HG03520 (cell line): ENCODE measurements at regions not wholly inside any gene's neighbourhood (a gene's known extent, or its start where the extent isn't known, plus 50 kb on each side); places are given as distances from the start of the nearest gene placed in this dataset.

ENCODE experiments used
- ATAC-seq: cut with Tn5 transposase; IDR thresholded peaks from one replicate; pipeline ENCODE4 v1.9.1; 2021; ENCODE audit warnings: mild to moderate bottlenecking, moderate library complexity; ENCODE audit not compliant: unreplicated experiment

DNA sequence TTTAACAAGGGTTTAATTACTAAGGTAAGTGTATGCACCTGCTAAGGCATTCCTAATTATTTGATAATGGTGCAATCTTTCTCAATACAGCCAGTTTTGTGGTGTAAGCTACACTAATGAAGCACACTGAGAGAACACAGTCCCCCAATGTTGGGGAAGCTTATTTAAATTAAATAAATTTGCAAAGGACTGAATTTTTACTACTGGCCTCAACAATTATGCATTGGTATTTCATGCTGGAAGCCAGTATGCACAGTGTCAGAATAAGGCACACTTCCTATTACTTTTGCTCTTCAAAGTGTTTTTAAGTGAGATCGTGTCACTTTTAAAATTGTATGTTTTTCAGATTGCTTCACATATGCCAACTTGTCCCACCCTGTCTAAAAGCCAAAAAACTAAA, 103.2 kb upstream of the ZNF521 start:
- no peak for ATAC-seq

DNA sequence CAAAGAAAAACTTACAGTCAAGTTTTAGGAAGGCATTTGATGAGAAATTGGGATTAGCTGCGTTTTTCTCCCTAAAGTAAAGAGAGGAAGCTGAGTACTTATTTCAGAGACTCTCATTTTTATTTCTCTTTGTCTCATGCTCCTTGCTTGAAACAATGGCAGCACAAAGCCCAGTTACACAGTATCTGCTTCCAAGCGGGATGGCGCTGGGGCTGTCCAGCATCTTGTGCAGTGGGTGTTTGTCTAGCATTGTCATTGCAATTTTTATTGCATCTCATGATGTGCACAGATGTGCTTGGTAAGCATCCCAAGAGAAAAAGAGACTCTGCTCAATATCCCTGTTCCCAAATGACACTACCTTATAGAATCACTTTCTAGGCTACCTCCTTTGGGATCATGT, 102.8 kb upstream of the ZNF521 start:
- no peak for ATAC-seq

DNA sequence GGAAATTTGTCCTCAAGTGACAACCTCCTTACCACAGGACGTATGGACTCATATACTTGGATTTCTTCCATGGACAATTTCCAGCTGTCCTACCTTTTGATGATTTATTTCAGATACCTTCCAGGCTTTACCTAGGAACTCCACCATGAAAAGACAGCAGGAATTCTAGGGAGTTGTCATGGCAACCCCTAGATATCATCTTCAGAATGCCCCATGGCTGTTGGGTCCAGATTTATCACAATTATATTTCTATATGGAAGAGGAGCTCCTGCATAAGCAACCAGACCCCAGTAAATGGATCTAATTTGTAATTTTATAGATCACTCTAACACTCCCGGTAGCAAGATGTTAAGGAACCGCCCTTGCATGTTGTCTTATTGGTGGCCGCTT, 102.3 kb upstream of the ZNF521 start:
- no peak for ATAC-seq

DNA sequence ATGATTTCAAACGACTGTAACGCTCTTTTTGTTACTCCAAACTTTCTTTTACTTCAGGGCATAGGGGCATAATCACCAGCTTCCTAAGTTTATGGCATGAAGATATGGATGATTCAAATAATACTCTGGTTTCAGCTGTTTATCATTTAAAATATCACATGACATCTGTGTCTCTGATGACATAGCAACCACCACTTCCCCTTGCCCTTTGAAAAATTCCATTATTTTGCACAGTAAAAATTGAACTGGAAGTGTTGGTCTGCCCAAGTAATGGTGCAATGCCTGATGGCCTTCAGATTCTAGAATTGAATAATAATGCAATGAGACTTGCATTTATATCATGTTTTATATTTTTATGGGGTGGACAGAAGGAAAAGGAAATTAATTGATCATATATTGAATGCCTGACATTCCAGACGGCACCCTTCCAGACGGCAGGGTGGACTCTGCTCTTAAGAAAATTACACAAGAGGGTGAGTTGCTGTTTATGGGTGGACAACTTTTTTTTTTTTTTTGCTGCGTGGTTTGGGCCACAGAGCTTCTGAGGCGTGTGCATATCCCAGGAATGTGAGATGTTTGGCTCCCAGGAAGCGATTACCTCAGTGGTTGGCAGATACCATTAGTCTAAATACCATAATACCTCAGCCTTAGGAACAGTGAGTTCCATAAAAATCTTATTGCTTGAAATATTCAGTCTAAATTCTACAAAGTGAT, 101.7 kb upstream of the ZNF521 start:
- no peak for ATAC-seq

DNA sequence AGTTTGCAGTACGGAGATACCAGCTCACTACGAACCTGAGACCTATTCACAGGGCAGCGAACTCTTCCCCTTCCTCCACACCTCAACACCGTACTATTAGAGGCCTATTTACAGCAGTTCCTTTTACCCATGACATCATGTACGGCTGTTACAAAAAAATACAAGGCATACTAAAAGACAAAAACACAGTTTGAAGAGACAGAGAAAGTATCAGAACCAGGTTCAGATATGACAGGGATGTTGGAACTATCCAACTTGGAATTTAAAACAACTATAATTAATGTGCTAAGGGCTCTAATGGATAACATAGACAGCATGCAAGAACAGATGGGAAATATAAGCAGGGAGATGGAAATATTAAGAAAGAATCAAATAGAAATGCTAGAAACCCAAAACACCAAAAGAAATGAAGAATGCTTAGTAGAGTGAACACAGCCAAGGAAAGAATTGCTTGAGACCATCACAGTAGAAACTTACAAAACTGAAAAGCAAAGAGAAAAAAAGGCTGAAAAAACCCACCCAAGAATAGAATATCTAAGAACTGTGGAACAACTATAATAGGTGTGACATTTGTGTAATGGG, 99.2 kb upstream of the ZNF521 start:
- ATAC-seq: no peak

DNA sequence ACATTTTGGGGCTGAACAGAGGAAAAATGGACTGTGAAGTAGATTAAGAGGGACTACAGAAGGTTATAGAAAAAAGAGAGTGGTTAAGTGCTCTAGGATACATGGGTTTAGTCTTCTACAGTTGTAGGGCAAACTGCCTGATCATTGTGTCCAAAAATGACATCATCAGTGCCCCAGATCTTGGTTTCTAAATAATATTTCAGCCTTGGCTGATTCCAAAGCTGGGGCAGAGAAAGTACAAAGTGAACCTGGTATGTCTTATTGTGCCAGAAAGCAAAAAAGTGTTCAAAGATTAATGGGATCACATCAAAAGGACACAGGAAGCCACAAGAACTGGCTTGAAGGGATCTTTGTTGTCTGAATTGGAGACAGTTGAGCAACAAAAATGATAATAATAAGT, 97.1 kb upstream of the ZNF521 start:
- ATAC-seq: no peak

DNA sequence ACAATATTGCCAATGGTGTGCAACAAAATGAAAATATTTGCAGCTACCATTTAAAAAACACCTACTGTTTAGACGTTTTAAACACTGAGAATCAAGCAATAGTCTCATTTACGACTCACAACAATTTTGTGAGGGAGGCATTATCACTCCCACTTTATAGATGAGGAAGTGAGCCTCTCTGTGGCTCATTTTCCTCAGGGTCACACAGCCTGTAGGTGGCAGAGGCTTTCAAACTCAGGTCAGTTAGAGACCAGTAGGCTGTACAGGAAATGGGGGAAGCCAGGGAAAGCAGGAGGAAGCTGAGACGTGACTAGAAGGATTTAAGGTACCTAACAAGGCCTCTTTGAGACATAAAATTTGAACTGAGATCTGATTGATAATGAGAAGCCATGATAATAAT, 95.0 kb upstream of the ZNF521 start:
- no peak for ATAC-seq

DNA sequence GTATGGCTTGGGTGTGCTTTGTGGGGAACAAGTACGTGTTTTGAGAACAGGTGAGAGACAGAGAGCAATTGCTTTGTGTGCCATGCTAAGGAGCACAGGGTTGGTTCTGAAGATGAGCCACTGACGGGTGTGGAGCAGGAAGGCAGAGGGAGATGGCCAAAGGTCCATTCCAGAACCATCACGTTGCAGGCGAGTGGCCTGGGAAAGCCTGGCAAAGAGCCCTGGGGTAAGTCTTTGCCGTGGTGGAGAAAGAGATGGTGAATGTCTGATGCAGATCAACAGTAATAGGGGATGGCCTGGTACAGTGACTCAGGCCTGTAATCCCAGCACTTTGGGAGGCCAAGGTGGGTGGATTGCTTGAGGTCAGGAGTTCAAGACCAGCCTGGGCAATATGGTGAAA, 93.5 kb upstream of the ZNF521 start:
- ATAC-seq: no peak

DNA sequence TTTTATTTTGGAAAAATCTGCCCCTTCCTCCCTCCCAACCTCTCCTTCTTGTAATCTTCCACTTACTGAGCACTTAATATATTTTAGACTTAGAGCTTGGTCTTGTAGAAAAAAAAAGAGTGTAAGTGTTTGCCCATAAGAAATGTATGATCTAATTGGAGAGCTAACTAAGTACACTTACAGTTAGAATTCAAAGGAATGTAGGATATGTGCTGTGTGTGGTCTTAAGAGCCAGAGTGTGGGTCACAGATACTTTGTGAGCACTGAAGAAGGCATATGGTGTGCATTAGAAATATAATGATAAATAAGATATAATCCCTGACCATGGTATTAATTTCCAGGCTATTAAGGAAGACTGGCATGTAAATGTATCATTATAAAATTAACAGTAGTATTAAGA, 91.8 kb upstream of the ZNF521 start:
- ATAC-seq: no peak

DNA sequence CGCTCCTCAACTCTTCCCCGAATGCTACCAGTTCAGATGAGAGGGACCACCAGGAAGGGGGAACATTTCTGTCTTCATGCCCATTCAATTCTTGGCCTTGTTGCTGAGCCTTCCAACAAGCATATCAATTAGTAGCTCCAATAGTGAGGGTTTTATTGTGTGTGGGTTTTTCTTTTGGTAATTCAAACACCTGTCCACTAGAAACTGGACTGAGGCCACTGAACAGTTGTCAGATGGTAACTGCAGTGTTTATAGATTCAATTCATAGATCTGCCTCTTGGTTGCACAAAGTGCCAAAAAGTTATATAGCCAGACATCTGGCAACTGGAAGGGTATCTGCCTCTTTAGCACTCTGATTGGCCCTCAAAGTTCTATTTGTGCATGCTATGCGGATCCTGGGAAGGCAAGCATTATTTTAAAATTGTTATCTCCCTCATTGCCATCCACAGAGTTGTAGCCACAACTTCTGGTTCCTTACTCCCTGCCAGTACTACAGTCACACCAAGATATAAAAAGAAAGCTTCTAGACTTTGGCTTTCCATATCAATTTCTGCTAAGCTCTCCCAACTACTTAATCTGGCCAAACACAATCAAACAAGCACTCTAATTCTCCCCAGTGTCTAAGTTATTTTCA, 83.3 kb upstream of the ZNF521 start:
- no peak for ATAC-seq

DNA sequence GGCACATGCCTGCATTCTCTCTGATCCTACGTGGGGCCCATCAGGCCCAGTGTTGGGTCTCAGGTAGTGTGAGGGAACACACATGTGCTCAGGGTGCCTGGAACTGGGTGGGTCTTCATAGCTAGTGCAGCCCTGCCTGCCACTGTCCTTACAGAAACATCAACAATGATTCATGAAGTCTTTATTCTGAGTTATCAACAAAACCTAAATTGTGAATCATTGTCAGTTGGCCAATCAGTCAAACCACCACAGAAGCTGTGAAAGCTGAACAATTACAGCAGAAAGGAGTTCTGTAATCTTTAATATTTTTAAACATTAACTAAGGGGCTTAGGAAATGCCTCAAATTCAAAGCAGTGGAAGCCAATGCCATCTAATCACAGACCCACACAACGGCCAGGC, 82.8 kb upstream of the ZNF521 start:
- no peak for ATAC-seq

DNA sequence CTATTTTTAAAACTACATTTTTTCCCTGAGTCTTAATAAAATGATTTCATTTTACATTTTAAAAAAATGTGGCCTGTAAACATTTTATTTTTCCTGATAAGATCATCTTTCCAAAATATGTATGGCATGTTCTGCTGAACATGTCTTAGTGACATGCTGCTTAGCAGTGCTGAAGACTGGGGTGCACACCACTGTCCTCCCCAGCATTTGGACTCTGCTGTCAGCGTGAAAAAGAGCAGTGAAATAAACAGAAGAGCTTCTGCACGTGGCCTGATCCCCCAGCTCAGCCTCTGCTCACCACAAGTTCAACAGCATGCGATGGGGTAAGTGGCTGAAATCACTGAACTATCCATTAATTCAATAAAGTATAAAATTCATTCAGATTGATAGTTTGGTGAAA, 81.6 kb upstream of the ZNF521 start:
- no peak for ATAC-seq

DNA sequence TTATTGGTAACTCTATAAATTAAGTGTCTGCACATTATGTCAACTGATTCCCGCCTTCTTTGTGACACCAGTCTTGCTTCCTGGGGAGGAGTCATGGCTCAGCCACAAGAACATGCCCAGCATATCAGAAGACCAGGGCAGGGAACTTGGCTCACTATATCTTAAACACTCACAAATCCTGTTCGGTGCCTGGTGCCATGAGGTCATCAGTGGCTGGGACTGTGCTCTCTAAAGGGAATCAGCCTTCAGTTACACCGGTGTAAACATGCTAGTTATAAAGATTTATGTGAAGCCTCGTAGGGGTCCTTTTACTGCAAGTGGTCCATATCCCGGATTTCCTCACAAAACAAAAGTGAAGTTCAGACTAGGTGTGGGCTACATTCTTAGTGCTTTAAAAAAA, 73.1 kb upstream of the ZNF521 start:
- ATAC-seq: no peak

DNA sequence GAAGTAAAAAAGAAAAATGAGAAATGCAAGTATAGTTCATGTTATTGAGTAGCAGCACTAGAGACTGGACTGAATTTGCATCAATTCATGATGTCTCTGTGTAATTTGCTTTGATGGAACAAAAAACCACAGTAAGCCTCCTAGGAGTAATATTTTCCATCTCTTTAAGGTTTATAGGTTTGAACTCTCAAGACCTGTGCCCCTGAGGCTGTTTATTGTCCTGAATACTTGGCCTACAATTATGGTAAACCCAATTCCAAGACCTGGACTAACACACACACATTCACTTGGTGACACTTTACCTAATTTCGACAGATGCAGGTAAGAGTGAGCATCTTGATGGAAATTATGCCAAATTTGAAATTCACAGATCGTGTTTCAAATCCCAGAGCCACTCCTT, 71.8 kb upstream of the ZNF521 start:
- ATAC-seq: no peak

DNA sequence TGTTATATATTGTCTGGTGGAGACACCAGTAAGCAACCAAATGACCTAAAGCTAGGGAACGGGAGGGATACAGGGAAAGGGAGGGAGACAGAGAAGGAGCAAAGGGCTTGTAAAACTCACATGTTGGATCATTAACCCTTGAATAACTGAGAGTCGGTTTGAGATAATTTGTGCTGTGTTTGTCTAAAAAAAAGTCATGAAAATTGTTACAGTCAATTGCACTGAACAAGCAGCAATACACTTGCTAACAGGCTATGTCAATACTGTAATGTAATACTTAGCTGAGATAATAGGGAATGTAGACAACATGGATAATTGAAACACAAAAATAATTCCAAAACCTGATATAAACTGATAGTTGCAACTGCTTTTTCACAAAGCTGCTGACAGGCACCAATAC, 71.3 kb upstream of the ZNF521 start:
- no peak for ATAC-seq

DNA sequence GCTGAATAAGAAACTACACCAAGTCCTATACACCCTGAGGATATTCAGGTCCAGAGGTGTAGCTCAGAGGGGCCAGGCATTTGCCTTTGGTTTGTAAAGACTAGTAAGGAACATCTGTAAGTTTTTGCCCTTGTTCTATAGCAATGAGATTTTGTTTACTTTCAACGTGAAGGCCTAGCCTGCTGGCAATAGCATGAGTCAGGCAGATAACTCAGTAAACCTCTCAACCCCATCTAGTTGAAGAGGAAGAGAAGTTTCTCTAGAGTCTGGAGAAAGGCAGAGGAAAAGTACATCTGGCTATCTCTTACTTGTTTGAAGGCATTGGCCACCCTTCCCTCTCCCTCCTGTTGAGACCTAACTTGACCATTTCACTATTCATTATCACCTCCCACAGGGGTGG, 70.3 kb upstream of the ZNF521 start:
- ATAC-seq: no peak

DNA sequence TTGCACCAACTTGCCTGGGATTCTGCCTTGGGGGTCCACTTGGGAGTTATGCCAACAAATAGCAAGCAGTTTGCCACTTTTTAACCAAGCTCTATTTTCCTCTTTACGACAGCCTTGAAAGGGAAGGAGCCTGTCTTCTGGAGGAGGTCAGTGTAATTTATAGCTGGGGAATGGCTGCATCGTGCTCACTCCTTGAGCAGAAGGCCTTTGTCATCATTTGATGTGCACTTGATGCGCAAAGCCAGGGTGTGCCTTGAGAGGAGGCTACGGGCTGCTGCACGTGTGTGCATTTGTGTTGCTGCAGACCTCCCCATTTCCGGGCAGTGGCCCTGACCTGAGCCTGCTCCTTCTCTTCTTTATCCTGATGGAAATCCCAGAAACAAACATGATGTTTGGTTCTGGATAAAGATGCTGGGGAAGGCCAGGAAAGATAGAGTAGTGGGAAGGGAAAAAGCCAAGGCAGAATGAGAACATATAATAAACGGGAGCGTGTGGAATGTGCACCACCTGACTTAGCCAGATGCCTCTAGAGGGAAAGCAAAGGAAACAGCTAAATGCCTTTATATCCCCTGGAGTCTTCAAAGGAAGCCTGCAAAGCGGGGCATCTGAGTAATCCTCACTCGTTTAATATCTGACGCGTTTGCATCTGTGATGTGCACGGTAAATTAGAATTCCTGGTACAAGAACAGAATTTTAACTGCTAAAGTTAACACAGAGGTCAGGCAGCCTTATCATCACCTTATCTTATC, 68.3 kb upstream of the ZNF521 start:
- no peak for ATAC-seq

DNA sequence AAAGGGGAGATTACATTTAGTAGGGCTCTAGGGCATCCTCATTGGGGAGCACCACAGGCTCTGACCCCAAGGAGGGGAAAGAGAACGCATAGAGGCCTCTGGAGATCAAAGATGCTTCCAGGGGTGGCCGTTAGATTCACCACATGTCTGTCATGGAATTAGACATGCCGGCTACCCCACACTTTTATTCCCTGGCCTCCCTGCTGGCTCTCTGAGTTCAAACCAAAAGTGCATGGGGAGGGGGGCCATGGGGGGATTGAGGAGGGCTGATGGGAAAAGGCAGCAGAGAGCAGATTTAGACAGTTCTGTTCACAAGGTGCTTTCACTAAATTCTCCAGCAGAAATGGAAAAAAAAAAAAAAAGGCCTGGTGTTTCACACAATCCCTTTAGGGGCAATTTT, 64.4 kb upstream of the ZNF521 start:
- ATAC-seq: no peak

DNA sequence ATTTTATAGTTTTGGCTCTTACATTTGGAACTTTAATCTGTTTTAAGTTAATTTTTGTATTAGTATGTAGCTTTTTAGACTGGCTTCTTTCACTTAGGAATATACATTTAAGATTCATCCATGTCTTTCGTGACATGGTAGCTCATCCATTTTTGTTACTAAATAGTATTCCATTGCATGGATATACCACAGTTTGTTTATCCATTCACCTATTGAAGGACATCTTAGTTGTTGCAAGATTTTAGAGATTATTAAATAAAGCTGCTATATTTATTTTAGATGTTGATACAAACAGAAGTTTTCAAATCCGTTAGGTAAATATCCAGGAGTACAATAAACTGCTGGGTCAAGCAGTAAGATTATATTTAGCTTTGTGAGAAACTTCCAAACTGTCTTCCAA, 58.0 kb upstream of the ZNF521 start:
- ATAC-seq: no peak

DNA sequence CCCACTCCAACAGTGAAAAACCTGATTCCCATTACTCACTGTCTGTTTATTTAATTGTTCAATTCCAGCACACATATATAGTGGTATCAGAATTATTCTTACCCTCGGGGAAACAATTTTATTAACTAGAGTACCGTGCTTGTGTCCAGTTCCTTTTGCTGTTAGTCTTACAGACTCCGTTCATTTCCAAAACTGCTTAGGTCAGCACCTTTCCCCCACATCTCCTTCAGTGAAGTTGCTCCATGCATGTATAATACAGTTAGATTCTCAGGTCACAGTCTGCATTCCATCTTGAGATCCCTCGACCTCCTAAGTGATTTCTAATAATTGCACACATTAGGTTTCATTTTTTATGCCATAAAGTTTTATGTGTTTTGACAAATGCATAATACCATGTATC, 56.3 kb upstream of the ZNF521 start:
- no peak for ATAC-seq
